GM13977 (cell line): ENCODE measurements at regions not wholly inside any gene's neighbourhood (a gene's known extent, or its start where the extent isn't known, plus 50 kb on each side); places are given as distances from the start of the nearest gene placed in this dataset.
A peak's percentile ranks its signal among the peaks of the same experiment; 100 is the strongest.

ENCODE experiments used
- DNase-seq: peaks from one replicate; pipeline ENCODE4 v3.0.0; 2012; ENCODE audit warnings: low spot score
- CTCF ChIP-seq: IDR thresholded peaks from 2 replicates; pipeline ENCODE4 v1.5.1; 2012; ENCODE audit warnings: mild to moderate bottlenecking, control low read depth; ENCODE audit not compliant: insufficient read depth; ENCODE audit errors: extremely low read depth, missing control alignments
- in situ Hi-C: fragments of 300-500 bp; cut with MboI; formaldehyde crosslinking; loops from one replicate; pipeline ENCODE4 v1.12.0; 2022; ENCODE audit warnings: low sequenced_read_pairs, low pct_unique_long_range_greater_than_20kb, mixed read lengths, inconsistent platforms; ENCODE audit not compliant: unreplicated experiment

DNA sequence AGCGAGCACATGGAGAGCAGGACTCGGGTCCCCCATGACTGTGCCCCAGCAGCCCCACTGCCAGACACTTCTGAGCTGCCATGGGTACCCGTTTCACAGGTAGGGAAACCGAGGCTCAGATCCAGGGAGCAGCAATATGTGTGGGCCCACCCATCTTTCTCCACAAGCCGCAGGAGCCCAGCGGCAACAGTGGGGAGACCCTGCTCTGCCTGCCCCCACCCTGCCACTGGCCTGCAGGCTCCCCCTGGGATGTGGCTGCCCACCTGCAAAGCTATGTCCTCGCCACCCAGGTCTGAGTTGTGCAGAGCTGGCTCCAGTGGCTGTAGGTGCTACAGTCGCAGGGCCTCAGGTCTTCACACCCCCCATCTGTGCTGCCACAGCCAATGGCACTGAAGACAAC lies 50.6 kb upstream of the C1QTNF9B start:
- no peak for TF ChIP-seq CTCF
- in situ Hi-C loops, result no loop called here
- no peak for DNase-seq

DNA sequence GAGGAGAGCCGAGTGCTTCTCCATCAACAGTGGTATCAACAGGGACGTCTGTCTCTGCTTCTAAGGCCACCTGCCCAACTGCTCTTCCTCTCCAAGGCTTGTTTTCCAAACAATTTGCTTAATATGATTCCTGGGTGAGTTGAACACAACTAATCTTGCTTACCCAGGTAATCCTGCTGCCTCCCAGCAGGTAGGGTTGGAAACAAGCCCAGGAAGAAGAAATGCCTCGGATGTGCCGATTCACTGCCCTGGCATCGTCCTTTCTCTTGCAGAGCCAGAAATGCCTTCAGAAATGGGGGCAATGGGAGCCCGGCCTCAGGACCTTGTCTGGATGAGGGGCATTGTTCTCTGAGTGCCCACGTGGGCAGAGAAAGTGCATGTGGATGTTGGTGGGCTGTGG lies 51.9 kb upstream of the C1QTNF9B start:
- in situ Hi-C loops, result no loop called here
- DNase-seq, result no peak
- TF ChIP-seq CTCF, result no peak

DNA sequence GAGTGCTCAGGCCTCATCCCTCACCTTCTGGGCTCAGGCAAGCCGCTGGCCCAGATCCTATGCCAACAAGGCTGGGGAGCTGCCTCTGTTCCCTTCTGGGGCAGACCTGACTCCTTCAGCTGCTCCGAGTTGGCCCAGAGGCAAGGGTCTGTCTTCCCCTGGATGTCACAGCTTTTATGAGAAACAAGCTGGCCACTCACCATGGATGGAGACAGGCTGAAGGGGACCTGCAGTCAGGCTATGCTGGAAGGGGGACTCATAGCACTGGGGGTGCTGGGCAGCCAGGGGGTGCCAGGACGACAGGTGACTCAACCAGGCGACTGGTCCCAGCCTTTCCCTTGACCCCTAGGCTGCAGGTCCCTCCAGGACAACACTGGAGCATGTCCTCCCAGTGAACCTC lies 52.4 kb upstream of the C1QTNF9B start:
- in situ Hi-C loops, result no loop called here
- TF ChIP-seq CTCF, result no peak
- DNase-seq, result no peak

- in situ Hi-C loops, result no loop called here
- no peak for DNase-seq
- TF ChIP-seq CTCF, result peak; percentile 16
These were observed 53.6 kb upstream of the C1QTNF9B start for GRCh38 chr13:23950736-23951510.

- TF ChIP-seq CTCF, result no peak
- no peak for DNase-seq
- in situ Hi-C loops, result no loop called here
These were observed 55.5 kb upstream of the C1QTNF9B start for GRCh38 chr13:23952796-23953195.

GRCh38 chr13:23953860-23954512 lies 56.7 kb upstream of the C1QTNF9B start:
- DNase-seq, result no peak
- in situ Hi-C loops, result no loop called here
- no peak for TF ChIP-seq CTCF

DNA sequence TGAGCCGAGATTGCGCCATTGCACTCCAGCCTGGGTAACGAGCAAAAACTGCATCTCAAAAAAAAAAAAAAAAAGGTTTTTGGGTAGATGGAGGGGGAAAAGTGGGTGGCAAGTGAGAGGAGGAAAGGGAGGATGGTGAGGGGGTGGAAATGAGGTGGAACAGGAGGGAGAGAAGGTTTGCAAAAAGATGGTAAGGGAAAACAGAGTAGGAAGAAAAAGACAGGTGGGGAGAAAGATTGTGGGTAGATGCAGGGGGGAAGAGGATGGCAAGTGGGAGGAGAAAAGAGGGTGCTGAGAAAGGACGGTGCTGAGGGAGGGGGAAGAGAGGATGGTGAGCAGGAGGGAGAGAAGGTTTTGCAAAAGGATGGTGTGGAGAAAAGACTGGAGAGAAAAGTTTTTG lies 57.8 kb upstream of the C1QTNF9B start:
- DNase-seq, result no peak
- TF ChIP-seq CTCF, result no peak
- in situ Hi-C loops, result no loop called here
